ENCODE measurements at regions not wholly inside any gene's neighbourhood (a gene's known extent, or its start where the extent isn't known, plus 50 kb on each side); places are given as distances from the start of the nearest gene placed in this dataset.

GRCh38 chr1:216907100-216907499, 183.9 kb upstream of the ESRRG start:
- H3K27me3 ChIP-seq: no peaks in the 10 kb centered on the region
- H3K4me3 ChIP-seq: no peak overlapping the region
- no peaks in the 10 kb centered on the region for H3K36me3 ChIP-seq
- no peak for DNase-seq
- intact Hi-C loops (cut with DNase I): no loop called here
- H3K9me3 ChIP-seq: no peaks in the 10 kb centered on the region
- TF ChIP-seq POLR2A (IDR thresholded peaks at IDR 0.05): no peak
- TF ChIP-seq, protein P1, sequence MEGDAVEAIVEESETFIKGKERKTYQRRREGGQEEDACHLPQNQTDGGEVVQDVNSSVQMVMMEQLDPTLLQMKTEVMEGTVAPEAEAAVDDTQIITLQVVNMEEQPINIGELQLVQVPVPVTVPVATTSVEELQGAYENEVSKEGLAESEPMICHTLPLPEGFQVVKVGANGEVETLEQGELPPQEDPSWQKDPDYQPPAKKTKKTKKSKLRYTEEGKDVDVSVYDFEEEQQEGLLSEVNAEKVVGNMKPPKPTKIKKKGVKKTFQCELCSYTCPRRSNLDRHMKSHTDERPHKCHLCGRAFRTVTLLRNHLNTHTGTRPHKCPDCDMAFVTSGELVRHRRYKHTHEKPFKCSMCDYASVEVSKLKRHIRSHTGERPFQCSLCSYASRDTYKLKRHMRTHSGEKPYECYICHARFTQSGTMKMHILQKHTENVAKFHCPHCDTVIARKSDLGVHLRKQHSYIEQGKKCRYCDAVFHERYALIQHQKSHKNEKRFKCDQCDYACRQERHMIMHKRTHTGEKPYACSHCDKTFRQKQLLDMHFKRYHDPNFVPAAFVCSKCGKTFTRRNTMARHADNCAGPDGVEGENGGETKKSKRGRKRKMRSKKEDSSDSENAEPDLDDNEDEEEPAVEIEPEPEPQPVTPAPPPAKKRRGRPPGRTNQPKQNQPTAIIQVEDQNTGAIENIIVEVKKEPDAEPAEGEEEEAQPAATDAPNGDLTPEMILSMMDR (IDR thresholded peaks at IDR 0.05): no peak
- peaks cover 3 to 21% (median 4%) of the 10 kb centered on the region in 3 donors for H3K4me1 ChIP-seq
- 84 to 91% methylated on average over 8 of the region's 8 CpGs for WGBS, 2 donors
- H3K27ac ChIP-seq: no peak overlapping the region

- no peaks in the 10 kb centered on the region for H3K36me3 ChIP-seq
- intact Hi-C loops (cut with DNase I): no loop called here
These were observed 182.6 kb upstream of the ESRRG start for GRCh38 chr1:216905781-216906180.

DNA sequence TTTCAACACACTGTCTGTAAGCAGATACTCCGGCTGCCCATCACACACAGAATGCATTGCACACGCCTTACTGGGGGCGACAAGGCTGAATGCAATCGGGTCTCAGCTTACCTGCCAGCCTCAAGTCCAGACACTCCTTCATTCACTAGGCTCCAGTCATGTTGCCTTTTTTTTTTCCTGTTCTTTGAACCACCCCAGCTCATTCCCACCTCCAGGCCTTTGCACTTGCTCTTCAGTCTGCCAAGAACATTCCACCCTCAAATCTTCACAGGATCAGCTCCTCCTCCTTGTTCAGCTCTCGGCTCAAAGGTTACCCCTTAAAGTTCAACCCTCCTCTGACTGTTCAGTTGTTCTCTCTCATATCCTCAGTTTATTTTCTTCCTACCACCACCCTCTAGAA, 181.9 kb upstream of the ESRRG start:
- Histone ChIP-seq H3K27me3 (no peaks in the 10 kb centered on the region), H3K27ac (no peak overlapping the region), H3K4me3 (no peak overlapping the region), H3K4me1 (peaks cover 3 to 25% (median 4%) of the 10 kb centered on the region in 3 donors), H3K9me3 (no peaks in the 10 kb centered on the region), H3K36me3 (no peaks in the 10 kb centered on the region)
- intact Hi-C loops (cut with DNase I): no loop called here
- no peak for TF ChIP-seq POLR2A (IDR thresholded peaks at IDR 0.05)
- TF ChIP-seq, protein P1 (IDR thresholded peaks at IDR 0.05): no peak
- 69 to 73% methylated on average over 5 of the region's 5 CpGs for WGBS, 2 donors
- DNase-seq: no peak

More at GRCh38 chr1:216905781-216906180, 182.6 kb upstream of the ESRRG start:
- H3K27ac ChIP-seq: no peak overlapping the region
- no peaks in the 10 kb centered on the region for H3K27me3 ChIP-seq
- H3K4me3 ChIP-seq: no peak overlapping the region
- peaks cover 3 to 25% (median 4%) of the 10 kb centered on the region in 3 donors for H3K4me1 ChIP-seq
- no peak for DNase-seq
- no peaks in the 10 kb centered on the region for H3K9me3 ChIP-seq
- no peak for TF ChIP-seq POLR2A (IDR thresholded peaks at IDR 0.05)
- TF ChIP-seq, protein P1 (IDR thresholded peaks at IDR 0.05): no peak
- WGBS, 2 donors: 87% methylated on average over 4 of the region's 4 CpGs

DNA sequence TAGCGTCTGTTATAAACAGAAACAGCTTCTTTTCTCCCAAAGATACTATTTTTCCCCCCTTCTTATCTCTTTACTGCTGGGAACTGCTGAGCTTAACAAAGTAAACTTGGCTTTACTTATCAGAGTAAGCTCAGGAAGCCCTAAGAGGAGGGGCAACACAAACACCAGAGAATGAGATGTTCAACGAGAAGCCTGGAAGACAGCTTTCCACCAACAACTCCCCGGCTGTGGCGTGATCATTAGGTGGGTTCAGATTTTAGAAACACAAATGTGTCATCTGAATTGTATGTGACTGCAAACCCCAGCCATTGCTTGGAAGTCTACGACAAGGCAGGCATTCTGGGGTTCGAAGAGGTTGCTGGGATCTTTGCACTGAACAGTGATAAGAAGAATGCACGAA, 181.2 kb upstream of the ESRRG start:
- Histone ChIP-seq H3K27me3 (no peaks in the 10 kb centered on the region), H3K36me3 (no peaks in the 10 kb centered on the region), H3K9me3 (no peaks in the 10 kb centered on the region), H3K4me3 (no peak overlapping the region), H3K4me1 (peaks cover 3 to 25% (median 4%) of the 10 kb centered on the region in 3 donors), H3K27ac (no peak overlapping the region)
- 77 to 85% methylated on average over 7 of the region's 7 CpGs for WGBS, 2 donors
- intact Hi-C loops (cut with DNase I): no loop called here
- DNase-seq: no peak
- TF ChIP-seq, protein P1 (IDR thresholded peaks at IDR 0.05): no peak
- TF ChIP-seq POLR2A (IDR thresholded peaks at IDR 0.05): no peak

- H3K4me1 ChIP-seq: peaks cover 3 to 25% (median 4%) of the 10 kb centered on the region in 3 donors
- H3K27ac ChIP-seq: peak overlapping the region; percentile 47 to 84 (median 58)
- H3K36me3 ChIP-seq: no peaks in the 10 kb centered on the region
- TF ChIP-seq, protein P1 (IDR thresholded peaks at IDR 0.05): no peak
- no peak for TF ChIP-seq POLR2A (IDR thresholded peaks at IDR 0.05)
- H3K9me3 ChIP-seq: no peaks in the 10 kb centered on the region
- H3K4me3 ChIP-seq: no peak overlapping the region
- 32 to 55% methylated on average over 2 of the region's 2 CpGs for WGBS, 2 donors
- intact Hi-C loops (cut with DNase I): no loop called here
- DNase-seq: no peak
- no peaks in the 10 kb centered on the region for H3K27me3 ChIP-seq
These were observed 180.1 kb upstream of the ESRRG start for GRCh38 chr1:216903382-216903740.
